Testis (tissue), 2 donors: ENCODE measurements at regions not wholly inside any gene's neighbourhood (a gene's known extent, or its start where the extent isn't known, plus 50 kb on each side); places are given as distances from the start of the nearest gene placed in this dataset.

Experiments
- CTCF ChIP-seq, 3 experiments: fragments of 450-650 bp in 2 of 3; fragments of 200-600 bp in 1 of 3; sonication (generic) in 1 of 3; IDR thresholded peaks; one replicate each; pipeline ENCODE4 v1.5.1; 2016 to 2019; ENCODE audit warnings: antibody characterized with exemption in 3 of 3, mild to moderate bottlenecking in 2 of 3, moderate library complexity in 1 of 3
- POLR2A ChIP-seq: fragments of 450-650 bp; IDR thresholded peaks from one replicate; pipeline ENCODE4 v1.6.1; 2017; ENCODE audit warnings: antibody characterized with exemption, mild to moderate bottlenecking, moderate library complexity

- TF ChIP-seq CTCF (IDR thresholded peaks at IDR 0.05) = no peak
- no peak for TF ChIP-seq POLR2A
Measured at GRCh38 chr5:67487862-67488261, 291.3 kb upstream of the CD180 start.
